GM19099 (cell line): ENCODE measurements at regions not wholly inside any gene's neighbourhood (a gene's known extent, or its start where the extent isn't known, plus 50 kb on each side); places are given as distances from the start of the nearest gene placed in this dataset.

Source experiments
- POLR2A ChIP-seq: IDR thresholded peaks from 3 replicates; pipeline ENCODE4 v1.6.1; 2011; ENCODE audit warnings: low read depth; ENCODE audit not compliant: insufficient read length; ENCODE audit errors: extremely low read depth

DNA sequence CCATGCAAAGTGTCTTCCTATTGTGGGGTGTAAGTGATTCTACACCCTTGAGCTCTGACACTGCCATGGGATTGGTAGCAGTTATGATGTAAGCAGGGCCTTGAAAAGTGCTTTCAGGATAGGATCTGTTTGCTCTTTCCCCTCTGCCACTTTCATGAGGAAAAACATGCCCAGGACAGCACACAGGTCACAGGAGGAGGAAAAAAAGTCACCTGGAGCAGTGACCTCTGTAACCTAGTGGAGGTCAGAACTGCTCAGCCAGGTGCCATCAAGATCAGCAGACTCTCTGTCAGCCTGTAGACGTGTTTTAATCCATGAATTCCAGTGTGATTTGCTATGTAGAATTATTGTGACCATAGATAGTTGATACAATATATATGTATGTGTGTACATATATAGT is 92.7 kb upstream of the BMP2 start:
- no peak for TF ChIP-seq POLR2A

DNA sequence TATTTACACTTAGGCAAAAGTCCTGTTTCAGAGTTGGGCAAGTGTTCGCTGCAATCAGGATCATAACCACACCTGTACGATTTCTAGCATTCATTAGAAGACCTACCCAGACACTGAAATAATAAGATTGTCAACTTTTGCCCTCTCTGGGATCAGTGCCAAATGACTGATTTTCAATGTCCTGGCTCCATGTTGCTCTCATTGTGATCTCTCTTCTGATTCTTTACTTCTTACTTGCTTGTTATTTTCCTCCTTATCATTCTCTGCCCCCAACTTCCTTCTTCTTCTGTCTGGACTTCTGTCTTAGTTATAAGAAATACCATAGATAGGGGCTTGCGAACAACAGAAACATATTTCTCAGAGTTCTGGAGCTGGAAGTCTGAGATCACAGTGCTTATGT is 94.4 kb upstream of the BMP2 start:
- no peak for TF ChIP-seq POLR2A

DNA sequence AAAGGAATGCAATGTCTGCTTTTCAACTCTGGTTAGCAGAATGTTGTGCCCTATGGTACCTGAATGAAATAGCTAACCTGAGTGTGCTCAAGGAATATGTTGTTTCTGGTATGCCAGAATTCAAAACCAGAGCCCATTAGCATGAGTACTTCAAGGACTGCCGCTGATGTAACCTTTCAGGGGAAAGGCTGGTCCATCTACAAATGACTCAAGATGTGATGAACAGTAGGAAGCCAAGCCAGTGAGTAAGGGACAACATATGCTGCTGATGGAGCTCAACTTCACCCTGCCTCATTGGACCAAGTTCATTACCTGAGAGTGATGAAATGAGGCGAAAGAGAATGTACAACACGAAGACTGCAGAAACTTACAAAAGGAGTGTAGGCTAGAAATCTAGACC is 95.7 kb upstream of the BMP2 start:
- no peak for TF ChIP-seq POLR2A

DNA sequence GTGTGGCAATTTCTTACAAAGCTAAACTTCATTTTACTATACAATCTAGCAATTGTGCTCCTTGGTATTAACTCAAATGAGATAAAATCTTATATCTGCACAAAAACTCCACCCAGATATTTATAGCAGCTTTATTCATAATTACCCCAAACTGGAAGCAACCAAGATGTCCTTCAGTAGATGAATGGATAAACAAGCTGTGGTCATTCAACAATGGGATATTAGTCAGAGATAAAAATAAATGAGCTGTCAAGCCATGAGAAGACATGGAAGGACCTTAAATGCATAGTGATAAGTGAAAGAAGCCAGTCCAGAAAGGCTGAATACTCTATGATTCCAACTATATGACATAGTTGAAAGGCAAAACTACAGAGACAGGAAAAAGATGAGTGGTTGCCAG is 98.9 kb upstream of the BMP2 start:
- TF ChIP-seq POLR2A = no peak

DNA sequence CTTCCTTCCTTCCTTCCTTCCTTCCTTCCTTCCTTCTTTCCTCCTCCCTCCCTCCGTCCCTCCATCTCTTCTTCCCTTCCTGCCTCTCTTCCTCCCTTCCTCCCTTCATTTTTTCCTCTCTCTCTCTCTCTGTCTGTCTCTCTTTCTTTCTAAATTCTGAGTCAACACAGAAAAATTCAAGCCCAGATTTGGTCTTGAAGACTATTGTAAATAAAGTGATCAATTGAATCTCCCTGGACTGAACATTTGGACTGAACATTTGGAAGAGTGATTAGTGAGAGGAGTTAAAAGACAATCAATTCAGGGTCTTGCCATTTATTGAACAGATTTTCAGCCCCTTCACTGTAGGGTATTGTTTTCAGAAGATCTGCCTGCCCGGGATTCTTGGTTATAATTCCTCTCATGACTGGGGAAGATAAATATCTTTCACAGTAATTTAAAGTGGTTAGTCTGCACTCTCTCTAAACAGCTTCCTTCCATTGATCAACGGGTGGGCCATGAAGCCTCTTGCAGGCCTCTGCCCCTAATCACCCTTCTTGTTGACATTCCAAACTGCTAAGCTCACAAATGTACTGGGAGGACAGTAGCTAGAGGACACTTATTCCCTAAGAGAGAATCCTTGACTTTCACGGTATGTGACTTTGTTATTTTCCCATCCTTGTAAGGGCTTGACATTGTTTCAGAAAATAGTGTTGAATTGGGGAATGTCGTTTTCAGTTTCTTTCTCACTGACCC is 101.7 kb upstream of the BMP2 start:
- no peak for TF ChIP-seq POLR2A

DNA sequence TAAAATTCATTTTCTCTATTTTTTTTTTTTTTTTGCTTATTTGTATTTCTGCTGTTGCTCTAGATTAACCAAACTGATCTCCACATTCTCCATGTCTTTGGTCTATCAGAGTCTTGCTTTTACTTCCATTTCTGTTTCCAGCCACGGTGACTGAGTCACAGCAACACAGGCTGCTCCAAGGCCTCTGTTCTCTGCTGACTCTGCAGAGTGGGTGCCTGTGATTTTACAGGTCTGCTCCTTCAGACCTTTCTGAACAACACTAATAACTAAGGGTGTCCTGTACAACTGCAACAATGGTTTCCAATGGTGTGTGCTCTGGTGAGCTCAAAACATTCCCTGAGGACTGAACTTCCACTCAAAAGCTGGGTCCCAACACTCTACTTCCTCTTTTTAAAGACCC is 102.3 kb upstream of the BMP2 start:
- no peak for TF ChIP-seq POLR2A

DNA sequence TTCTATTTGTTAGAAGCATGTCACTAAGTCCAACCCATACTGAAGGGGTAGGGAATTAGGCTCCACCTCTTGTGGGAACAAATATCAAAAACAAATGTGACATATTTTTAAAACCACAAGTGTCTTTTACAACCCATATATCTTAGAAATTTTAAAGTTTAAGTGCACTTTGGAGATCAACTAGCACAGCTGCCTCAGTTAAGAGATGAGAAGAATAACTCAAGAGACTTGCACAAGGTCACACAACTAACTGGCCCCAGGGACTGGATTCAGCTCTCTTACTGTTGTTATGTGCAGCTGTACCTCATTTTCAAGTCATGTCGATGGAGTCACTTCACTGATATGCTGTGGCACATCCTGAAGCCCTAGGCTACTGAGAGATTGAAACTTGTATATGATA is 102.9 kb upstream of the BMP2 start:
- no peak for TF ChIP-seq POLR2A

DNA sequence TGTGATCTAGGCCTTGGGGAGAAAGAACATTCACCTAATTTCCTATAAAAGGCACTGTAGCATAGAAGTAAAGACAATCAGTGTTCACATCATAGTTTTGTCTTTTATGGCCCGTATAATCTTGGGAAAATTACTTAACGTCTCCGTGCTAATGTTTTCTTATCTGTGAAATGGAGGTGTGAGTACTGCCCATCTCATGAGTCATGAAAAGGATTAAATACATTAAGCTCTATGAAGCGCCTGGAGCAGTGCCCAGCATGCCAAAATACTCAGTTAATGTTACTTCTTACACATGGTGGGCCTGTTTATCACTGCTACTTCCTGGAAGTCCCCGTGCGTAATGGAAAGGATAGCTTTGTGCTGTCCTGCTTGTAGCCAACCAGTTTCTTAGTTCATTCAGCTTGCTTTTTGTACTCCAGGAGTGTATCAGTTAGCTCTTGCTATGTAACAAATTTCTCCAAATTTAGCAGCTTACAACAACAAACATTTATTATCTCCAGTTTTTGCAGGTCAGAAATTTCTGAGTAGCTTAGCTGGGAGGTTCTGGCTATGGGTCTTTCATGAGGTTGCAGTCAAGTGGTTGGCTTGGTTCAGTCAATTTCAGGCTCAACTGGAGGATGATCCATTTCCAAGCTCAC is 103.6 kb upstream of the BMP2 start:
- no peak for TF ChIP-seq POLR2A

DNA sequence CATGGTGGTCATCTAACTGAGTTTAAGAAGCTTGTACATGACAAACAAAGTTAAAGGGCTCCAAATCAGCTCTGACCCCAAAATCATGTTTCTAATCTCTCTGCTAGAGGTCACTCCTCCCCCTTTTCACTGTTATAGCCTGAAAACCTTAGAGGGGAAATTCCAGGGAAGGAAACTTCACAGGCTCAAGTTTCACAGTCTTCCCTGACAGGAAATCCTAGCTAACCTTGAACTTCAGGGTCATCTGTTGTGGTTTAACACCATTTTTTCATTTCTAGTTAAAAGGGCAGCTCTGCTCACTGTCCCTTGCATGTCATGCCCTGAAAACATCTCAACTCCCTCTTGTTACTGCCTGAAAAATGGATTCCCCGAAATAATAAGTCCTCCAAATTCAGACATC is 104.4 kb upstream of the BMP2 start:
- TF ChIP-seq POLR2A = no peak

DNA sequence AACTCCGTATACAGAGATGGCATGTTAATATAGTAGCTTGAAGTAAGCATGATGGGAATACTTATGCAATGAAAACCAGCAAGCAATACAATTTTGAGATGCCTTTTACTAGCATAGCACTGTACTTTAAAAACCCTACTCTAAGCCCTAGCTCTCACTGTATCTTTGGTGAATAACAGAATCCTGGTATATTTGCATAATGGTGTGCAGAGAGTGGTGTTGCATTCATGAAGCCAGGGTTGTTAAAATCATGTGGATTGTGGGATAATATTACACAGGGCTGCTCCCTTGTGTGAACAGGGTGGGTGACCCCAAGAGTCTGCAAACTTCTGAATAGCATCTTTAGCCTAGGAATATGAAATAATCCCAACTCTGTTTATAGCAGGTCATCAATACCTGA is 105.2 kb upstream of the BMP2 start:
- TF ChIP-seq POLR2A = no peak

DNA sequence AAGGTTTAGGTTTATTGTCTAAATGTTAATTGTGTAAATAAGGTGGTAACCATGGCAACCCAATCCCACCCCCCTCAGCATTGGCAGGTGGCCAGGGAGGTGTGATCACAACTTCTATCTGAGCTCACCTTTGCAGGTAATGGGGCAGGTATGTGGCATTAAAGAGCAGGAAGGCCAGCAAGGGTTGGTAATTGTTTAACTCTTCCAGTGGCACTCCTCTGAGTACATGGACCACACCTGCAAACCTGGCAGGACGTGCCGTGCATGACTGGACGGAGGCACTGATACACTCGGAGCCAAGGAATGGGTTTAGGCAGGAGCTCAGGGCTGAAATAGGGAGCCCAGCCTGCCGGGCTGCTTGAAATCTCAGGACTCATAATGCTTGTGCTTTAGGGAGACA is 107.0 kb upstream of the BMP2 start:
- TF ChIP-seq POLR2A = no peak

DNA sequence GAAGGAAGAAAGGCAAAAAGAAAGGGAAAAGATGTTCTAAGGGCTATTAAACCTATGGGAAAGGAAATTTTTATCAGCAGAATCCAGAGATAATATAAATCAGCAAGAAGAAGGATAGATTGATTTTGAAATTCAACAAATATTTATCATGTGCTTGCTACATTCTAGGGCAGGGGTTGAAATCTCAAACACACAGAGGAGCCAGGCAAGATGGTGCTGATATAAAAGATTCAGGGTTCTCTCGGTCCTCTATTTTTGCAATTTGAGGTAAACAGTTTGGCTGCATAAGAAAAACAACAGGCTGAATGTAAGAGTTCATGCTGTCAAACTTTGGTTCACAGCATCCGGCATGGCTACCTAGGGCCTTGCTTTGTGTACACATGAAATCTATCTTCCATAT is 109.6 kb upstream of the BMP2 start:
- no peak for TF ChIP-seq POLR2A

DNA sequence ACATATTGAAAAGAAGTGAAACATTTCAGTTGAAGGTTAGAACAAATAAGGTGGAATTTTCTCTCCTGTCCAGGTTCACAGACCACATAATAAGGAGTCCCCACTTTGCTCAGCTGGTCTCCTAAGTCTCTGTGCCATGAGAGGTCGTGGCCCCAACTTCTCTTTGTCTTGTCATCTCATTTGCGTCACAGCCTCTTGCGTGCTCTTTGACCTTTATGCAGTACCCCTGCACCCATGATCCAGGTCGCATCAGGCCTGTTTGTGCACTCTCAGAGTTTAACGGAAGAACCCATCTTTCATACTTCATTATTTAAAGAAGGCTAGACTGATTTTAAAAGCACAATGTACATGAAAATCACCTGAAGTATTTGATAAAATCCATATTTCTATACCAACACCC is 110.4 kb upstream of the BMP2 start:
- TF ChIP-seq POLR2A = no peak

DNA sequence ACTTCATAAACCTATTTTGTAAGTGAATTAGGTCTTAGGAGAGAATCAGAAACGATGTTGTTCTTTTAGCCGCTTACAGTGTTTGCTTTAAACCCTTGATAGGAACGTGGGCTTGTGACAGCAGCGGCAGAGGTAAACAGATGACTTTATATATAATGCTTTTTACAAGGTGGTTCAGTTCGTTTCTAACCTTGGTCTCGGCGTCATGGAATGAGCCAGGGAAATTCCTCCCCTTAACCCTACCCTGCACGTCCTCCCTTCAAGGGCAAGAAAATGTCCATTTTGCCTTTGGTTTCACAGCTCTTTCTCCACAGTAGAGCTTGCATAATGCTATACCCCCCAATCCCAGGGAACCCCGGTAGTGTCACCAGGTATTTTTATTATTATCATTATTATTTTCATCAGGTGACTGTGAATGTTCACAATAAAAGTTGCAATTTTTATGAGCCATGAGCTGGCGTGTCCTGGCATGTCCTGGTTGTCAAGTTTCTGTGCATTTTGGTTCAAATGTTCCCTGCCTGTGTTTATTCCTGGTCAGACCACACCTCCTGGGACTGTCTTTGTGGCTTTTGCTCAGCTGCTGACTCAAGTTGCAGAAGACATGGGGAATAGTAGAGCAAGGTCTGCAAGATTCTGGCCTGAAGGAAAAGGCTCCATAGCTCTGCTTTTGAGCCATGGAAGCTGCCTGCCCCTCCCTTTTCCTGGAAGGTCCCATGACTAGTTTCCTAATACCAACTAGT is 112.8 kb upstream of the BMP2 start:
- TF ChIP-seq POLR2A = no peak

DNA sequence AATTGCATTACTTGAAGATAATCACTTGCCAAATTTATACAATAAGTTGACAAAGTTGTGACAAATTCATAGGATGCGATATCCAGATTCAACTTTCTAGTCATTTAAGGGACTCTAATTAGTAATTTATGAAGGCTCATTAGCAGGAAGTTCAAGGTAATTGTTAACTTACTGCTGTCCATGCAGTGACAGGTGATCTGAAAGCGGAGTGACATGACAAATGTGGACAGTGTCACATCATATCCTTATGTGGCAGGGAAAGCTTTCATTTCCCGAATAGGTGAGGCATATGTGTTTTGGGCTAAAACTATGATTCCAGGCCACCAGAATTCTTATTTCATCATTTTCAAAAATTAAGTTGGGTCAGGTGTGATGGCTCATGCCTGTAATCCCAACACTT is 115.9 kb upstream of the BMP2 start:
- TF ChIP-seq POLR2A = no peak

DNA sequence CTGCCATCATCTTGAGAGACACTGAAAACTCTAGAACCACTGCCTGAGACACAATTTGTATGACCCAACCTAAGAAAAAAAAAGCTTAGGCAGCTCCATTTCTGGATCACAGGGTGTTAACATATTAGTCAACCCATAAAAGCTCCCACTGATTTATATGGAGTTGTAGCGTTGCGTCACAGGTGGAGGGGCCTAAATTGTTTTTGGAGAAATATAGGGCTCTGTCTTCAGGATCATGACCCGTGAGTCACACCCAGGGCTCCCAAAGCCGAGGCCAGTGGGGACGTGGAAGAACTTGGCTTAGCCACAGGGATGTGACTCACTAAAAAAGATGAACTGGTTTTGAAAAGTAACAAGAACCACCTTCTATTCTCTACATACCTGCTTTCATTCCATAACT is 116.5 kb upstream of the BMP2 start:
- no peak for TF ChIP-seq POLR2A
